GM19397 (cell line): ENCODE measurements at regions not wholly inside any gene's neighbourhood (a gene's known extent, or its start where the extent isn't known, plus 50 kb on each side); places are given as distances from the start of the nearest gene placed in this dataset.
"Not testable (repeated sequence)": the region's sequence is repeated elsewhere in the genome, so short reads cannot be mapped to it uniquely, and the experiment has no call there.

ENCODE experiments used
- ATAC-seq: cut with Tn5 transposase; IDR thresholded peaks from one replicate; pipeline ENCODE4 v1.9.1; 2021; ENCODE audit warnings: mild to moderate bottlenecking, moderate library complexity; ENCODE audit not compliant: unreplicated experiment

- ATAC-seq: no peak
Observed at GRCh38 chr18:46179306-46179705, 75.1 kb downstream of the HAUS1 start.

GRCh38 chr18:46182633-46183358 is 78.6 kb downstream of the HAUS1 start:
- ATAC-seq: no peak

GRCh38 chr18:46184296-46184695 is 80.1 kb downstream of the HAUS1 start:
- ATAC-seq: not testable (repeated sequence)

GRCh38 chr18:46184727-46185126 is 80.5 kb downstream of the HAUS1 start:
- ATAC-seq: no peak

GRCh38 chr18:46190667-46191066 is 86.5 kb downstream of the HAUS1 start:
- ATAC-seq: no peak

- no peak for ATAC-seq
Observed at GRCh38 chr18:46196627-46197243, 92.5 kb downstream of the HAUS1 start.

- ATAC-seq: no peak
Observed at GRCh38 chr18:46199515-46200147, 95.4 kb downstream of the HAUS1 start.

- not testable (repeated sequence) for ATAC-seq
Observed at GRCh38 chr18:46200178-46201055, 96.2 kb downstream of the HAUS1 start.

GRCh38 chr18:46204143-46204542 is 100.0 kb downstream of the HAUS1 start:
- no peak for ATAC-seq

GRCh38 chr18:46207985-46208384 is 103.8 kb downstream of the HAUS1 start:
- no peak for ATAC-seq

GRCh38 chr18:46209161-46209560 is 105.0 kb downstream of the HAUS1 start:
- ATAC-seq: no peak

- ATAC-seq: no peak
Observed at GRCh38 chr18:46211816-46212215, 107.6 kb downstream of the HAUS1 start.

- ATAC-seq: no peak
Observed at GRCh38 chr18:46212398-46212797, 108.2 kb downstream of the HAUS1 start.

GRCh38 chr18:46213295-46213694 is 109.1 kb downstream of the HAUS1 start:
- no peak for ATAC-seq

- ATAC-seq: no peak
Observed at GRCh38 chr18:46214435-46214834, 110.2 kb downstream of the HAUS1 start.

GRCh38 chr18:46215902-46216723 is 111.9 kb downstream of the HAUS1 start:
- no peak for ATAC-seq

- no peak for ATAC-seq
Observed at GRCh38 chr18:46220116-46220515, 115.9 kb downstream of the HAUS1 start.

GRCh38 chr18:46222093-46222492 is 117.9 kb downstream of the HAUS1 start:
- no peak for ATAC-seq

- ATAC-seq: no peak
Observed at GRCh38 chr18:46222710-46223360, 118.7 kb downstream of the HAUS1 start.
